Activated CD4-positive, alpha-beta memory T cell treated with anti-CD3 and anti-CD28 coated beads for 36 hours (primary cell): ENCODE measurements at regions not wholly inside any gene's neighbourhood (a gene's known extent, or its start where the extent isn't known, plus 50 kb on each side); places are given as distances from the start of the nearest gene placed in this dataset.

Source experiments
- CTCF ChIA-PET: fragments of 350-600 bp; sonication (Branson Sonifier 250); formaldehyde crosslinking; loops from one replicate; lab custom pipeline; 2021; ENCODE audit warnings: antibody characterized with exemption, inconsistent platforms; lab: Charles Lee
- POLR2A ChIA-PET: fragments of 350-600 bp; sonication (Branson Sonifier 250); formaldehyde crosslinking; loops from one replicate; lab custom pipeline; 2021; ENCODE audit warnings: antibody characterized with exemption; lab: Charles Lee
- DNase-seq: peaks from one replicate; pipeline ENCODE4 v3.0.0-alpha.2; 2020
- H3K27ac Mint-ChIP-seq: one replicate; pipeline ENCODE4 v1.8.0; 2021; ENCODE audit warnings: mixed read lengths
- H3K27me3 Mint-ChIP-seq: one replicate; pipeline ENCODE4 v1.8.0; 2021; ENCODE audit warnings: mixed read lengths
- H3K36me3 Mint-ChIP-seq: one replicate; pipeline ENCODE4 v1.8.0; 2021; ENCODE audit warnings: mixed read lengths
- H3K4me1 Mint-ChIP-seq: one replicate; pipeline ENCODE4 v1.8.0; 2021; ENCODE audit warnings: low read depth, mixed read lengths
- H3K4me3 Mint-ChIP-seq: one replicate; pipeline ENCODE4 v1.8.0; 2021; ENCODE audit warnings: mild to moderate bottlenecking, mixed read lengths
- H3K9me3 Mint-ChIP-seq: one replicate; pipeline ENCODE4 v1.8.0; 2021; ENCODE audit warnings: mixed read lengths
- intact Hi-C: fragments of 100-400 bp; cut with micrococcal nuclease; formaldehyde crosslinking; loops from one replicate; pipeline ENCODE4 v1.15.1; 2023

- Mint-ChIP-seq H3K4me3 (no peak overlapping the region), H3K27ac (no peak overlapping the region), H3K36me3 (no peaks in the 10 kb centered on the region), H3K27me3 (peaks cover 2% of the 10 kb centered on the region), H3K9me3 (peaks cover 9% of the 10 kb centered on the region), H3K4me1 (peaks cover 3% of the 10 kb centered on the region)
- intact Hi-C loops, result no loop called here
- CTCF ChIA-PET, result no interaction called here
- POLR2A ChIA-PET, result no interaction called here
- DNase-seq, result no peak
Measured at GRCh38 chr5:110112348-110112747, 422.6 kb downstream of the MAN2A1 start.

GRCh38 chr5:110115503-110115902 lies 425.8 kb downstream of the MAN2A1 start:
- no peaks in the 10 kb centered on the region for H3K27me3 Mint-ChIP-seq

GRCh38 chr5:110116539-110116938 lies 426.8 kb downstream of the MAN2A1 start:
- intact Hi-C loops, result no loop called here
- CTCF ChIA-PET, result no interaction called here
- Mint-ChIP-seq H3K27me3 (no peaks in the 10 kb centered on the region), H3K36me3 (peaks cover 7% of the 10 kb centered on the region), H3K27ac (no peak overlapping the region), H3K4me3 (no peak overlapping the region), H3K4me1 (no peaks in the 10 kb centered on the region), H3K9me3 (peaks cover 22% of the 10 kb centered on the region)
- POLR2A ChIA-PET, result no interaction called here
- no peak for DNase-seq

More at GRCh38 chr5:110115503-110115902, 425.8 kb downstream of the MAN2A1 start:
- ChIA-PET POLR2A (no interaction called here), CTCF (no interaction called here)
- intact Hi-C loops, result no loop called here
- Mint-ChIP-seq H3K4me3 (no peak overlapping the region), H3K9me3 (peaks cover 22% of the 10 kb centered on the region), H3K36me3 (peaks cover 7% of the 10 kb centered on the region), H3K27ac (no peak overlapping the region), H3K4me1 (no peaks in the 10 kb centered on the region)
- DNase-seq, result no peak

- ChIA-PET CTCF (no interaction called here), POLR2A (no interaction called here)
- Mint-ChIP-seq H3K9me3 (peaks cover 35% of the 10 kb centered on the region), H3K36me3 (peaks cover 4% of the 10 kb centered on the region), H3K27ac (no peak overlapping the region), H3K4me1 (no peaks in the 10 kb centered on the region), H3K27me3 (peaks cover 4% of the 10 kb centered on the region), H3K4me3 (no peak overlapping the region)
- no peak for DNase-seq
- intact Hi-C loops, result no loop called here
Measured at GRCh38 chr5:110134963-110135935, 445.5 kb downstream of the MAN2A1 start.

- ChIA-PET POLR2A (no interaction called here), CTCF (no interaction called here)
- intact Hi-C loops, result no loop called here
- H3K4me1 Mint-ChIP-seq, result no peaks in the 10 kb centered on the region
- no peak overlapping the region for H3K4me3 Mint-ChIP-seq
- no peaks in the 10 kb centered on the region for H3K9me3 Mint-ChIP-seq
- H3K27ac Mint-ChIP-seq, result no peak overlapping the region
- H3K36me3 Mint-ChIP-seq, result no peaks in the 10 kb centered on the region
- no peaks in the 10 kb centered on the region for H3K27me3 Mint-ChIP-seq
- DNase-seq, result no peak
Measured at GRCh38 chr5:110150199-110150598, 460.5 kb downstream of the MAN2A1 start.

GRCh38 chr5:110159202-110159601 lies 469.5 kb downstream of the MAN2A1 start:
- intact Hi-C loops, result no loop called here
- Mint-ChIP-seq H3K36me3 (no peaks in the 10 kb centered on the region), H3K27ac (no peak overlapping the region), H3K4me3 (no peak overlapping the region), H3K4me1 (no peaks in the 10 kb centered on the region), H3K27me3 (no peaks in the 10 kb centered on the region), H3K9me3 (no peaks in the 10 kb centered on the region)
- ChIA-PET CTCF (no interaction called here), POLR2A (no interaction called here)
- no peak for DNase-seq

- CTCF ChIA-PET, result no interaction called here
- Mint-ChIP-seq H3K36me3 (no peaks in the 10 kb centered on the region), H3K4me3 (no peak overlapping the region), H3K27ac (no peak overlapping the region), H3K9me3 (no peaks in the 10 kb centered on the region), H3K4me1 (no peaks in the 10 kb centered on the region), H3K27me3 (no peaks in the 10 kb centered on the region)
- intact Hi-C loops, result no loop called here
- POLR2A ChIA-PET, result no interaction called here
- no peak for DNase-seq
Measured at GRCh38 chr5:110161162-110161561, 471.4 kb downstream of the MAN2A1 start.

GRCh38 chr5:110165366-110165765 lies 475.6 kb downstream of the MAN2A1 start:
- H3K9me3 Mint-ChIP-seq, result peaks cover 1% of the 10 kb centered on the region
- ChIA-PET CTCF (no interaction called here), POLR2A (no interaction called here)
- H3K27me3 Mint-ChIP-seq, result no peaks in the 10 kb centered on the region
- DNase-seq, result no peak
- H3K4me3 Mint-ChIP-seq, result no peak overlapping the region
- no peaks in the 10 kb centered on the region for H3K36me3 Mint-ChIP-seq
- no peaks in the 10 kb centered on the region for H3K4me1 Mint-ChIP-seq
- H3K27ac Mint-ChIP-seq, result no peak overlapping the region
- intact Hi-C loops, result no loop called here

- H3K9me3 Mint-ChIP-seq, result peaks cover 9% of the 10 kb centered on the region
Measured at GRCh38 chr5:110167384-110167783, 477.7 kb downstream of the MAN2A1 start.

GRCh38 chr5:110169461-110169860 lies 479.7 kb downstream of the MAN2A1 start:
- ChIA-PET POLR2A (no interaction called here), CTCF (no interaction called here)
- Mint-ChIP-seq H3K9me3 (peaks cover 9% of the 10 kb centered on the region), H3K36me3 (no peaks in the 10 kb centered on the region), H3K27me3 (no peaks in the 10 kb centered on the region), H3K27ac (no peak overlapping the region), H3K4me3 (no peak overlapping the region), H3K4me1 (no peaks in the 10 kb centered on the region)
- intact Hi-C loops, result no loop called here
- DNase-seq, result no peak

More at GRCh38 chr5:110167384-110167783, 477.7 kb downstream of the MAN2A1 start:
- H3K4me3 Mint-ChIP-seq, result no peak overlapping the region
- no peaks in the 10 kb centered on the region for H3K27me3 Mint-ChIP-seq
- H3K36me3 Mint-ChIP-seq, result no peaks in the 10 kb centered on the region
- H3K4me1 Mint-ChIP-seq, result no peaks in the 10 kb centered on the region
- no peak for DNase-seq
- ChIA-PET POLR2A (no interaction called here), CTCF (no interaction called here)
- intact Hi-C loops, result no loop called here
- H3K27ac Mint-ChIP-seq, result no peak overlapping the region

- no peak overlapping the region for H3K4me3 Mint-ChIP-seq
- H3K27ac Mint-ChIP-seq, result no peak overlapping the region
- H3K36me3 Mint-ChIP-seq, result no peaks in the 10 kb centered on the region
- no peaks in the 10 kb centered on the region for H3K27me3 Mint-ChIP-seq
- intact Hi-C loops, result no loop called here
- no peak for DNase-seq
- H3K9me3 Mint-ChIP-seq, result peaks cover 2% of the 10 kb centered on the region
- CTCF ChIA-PET, result no interaction called here
- POLR2A ChIA-PET, result no interaction called here
- no peaks in the 10 kb centered on the region for H3K4me1 Mint-ChIP-seq
Measured at GRCh38 chr5:110177729-110178128, 488.0 kb downstream of the MAN2A1 start.

GRCh38 chr5:110179321-110179720 lies 489.6 kb downstream of the MAN2A1 start:
- H3K36me3 Mint-ChIP-seq, result no peaks in the 10 kb centered on the region
- intact Hi-C loops, result no loop called here
- H3K27ac Mint-ChIP-seq, result no peak overlapping the region
- H3K4me3 Mint-ChIP-seq, result no peak overlapping the region
- no peaks in the 10 kb centered on the region for H3K4me1 Mint-ChIP-seq
- CTCF ChIA-PET, result no interaction called here
- POLR2A ChIA-PET, result no interaction called here
- H3K27me3 Mint-ChIP-seq, result no peaks in the 10 kb centered on the region
- H3K9me3 Mint-ChIP-seq, result peaks cover 11% of the 10 kb centered on the region
- no peak for DNase-seq

- Mint-ChIP-seq H3K4me1 (no peaks in the 10 kb centered on the region), H3K27me3 (no peaks in the 10 kb centered on the region), H3K27ac (no peak overlapping the region), H3K4me3 (no peak overlapping the region), H3K36me3 (no peaks in the 10 kb centered on the region), H3K9me3 (no peaks in the 10 kb centered on the region)
- ChIA-PET POLR2A (no interaction called here), CTCF (no interaction called here)
- intact Hi-C loops, result no loop called here
- no peak for DNase-seq
Measured at GRCh38 chr5:110194191-110194590, 504.5 kb downstream of the MAN2A1 start.
